Activated B cell treated with CpG ODN at 0.5 μM for 24 hours (primary cell): ENCODE measurements at regions not wholly inside any gene's neighbourhood (a gene's known extent, or its start where the extent isn't known, plus 50 kb on each side); places are given as distances from the start of the nearest gene placed in this dataset.

Source experiments
- ATAC-seq: fragments of 200-7000 bp; cut with Tn5 transposase; one replicate; pipeline ENCODE4 v1.10.0; 2021; ENCODE audit warnings: low read depth, mild to moderate bottlenecking, moderate library complexity
- CTCF ChIA-PET: fragments of 350-600 bp; sonication (Branson Sonifier 250); formaldehyde crosslinking; loops from one replicate; lab custom pipeline; 2021; ENCODE audit warnings: antibody characterized with exemption; lab: Charles Lee
- POLR2A ChIA-PET: fragments of 350-600 bp; sonication (Branson Sonifier 250); formaldehyde crosslinking; loops from one replicate; lab custom pipeline; 2021; ENCODE audit warnings: antibody characterized with exemption; lab: Charles Lee
- DNase-seq: peaks from one replicate; pipeline ENCODE4 v3.0.0; 2022
- H3K27ac Mint-ChIP-seq: one replicate; pipeline ENCODE4 v1.8.0; 2020; ENCODE audit warnings: mixed read lengths
- H3K27me3 Mint-ChIP-seq: one replicate; pipeline ENCODE4 v1.8.0; 2021; ENCODE audit warnings: mixed read lengths
- H3K36me3 Mint-ChIP-seq: one replicate; pipeline ENCODE4 v1.8.0; 2021; ENCODE audit warnings: low read depth, mixed read lengths
- H3K4me1 Mint-ChIP-seq: one replicate; pipeline ENCODE4 v1.8.0; 2021; ENCODE audit warnings: mixed read lengths
- H3K4me3 Mint-ChIP-seq: one replicate; pipeline ENCODE4 v1.8.0; 2020; ENCODE audit warnings: mild to moderate bottlenecking, mixed read lengths
- H3K9me3 Mint-ChIP-seq: one replicate; pipeline ENCODE4 v1.8.0; 2020; ENCODE audit warnings: mixed read lengths
- CTCF ChIP-seq: fragments of 200-600 bp; IDR thresholded peaks from one replicate; pipeline ENCODE4 v1.8.0; 2022; ENCODE audit warnings: antibody characterized with exemption, mild to moderate bottlenecking
- intact Hi-C: fragments of 100-400 bp; cut with micrococcal nuclease; formaldehyde crosslinking; loops from one replicate; pipeline ENCODE4 v1.15.1; 2024

- CTCF ChIA-PET = no interaction called here
- ATAC-seq (no peak), DNase-seq (no peak)
- POLR2A ChIA-PET = no interaction called here
- intact Hi-C loops = no loop called here
- Mint-ChIP-seq H3K4me1 (peaks cover 12% of the 10 kb centered on the region), H3K27ac (no peak overlapping the region), H3K4me3 (no peak overlapping the region), H3K9me3 (no peaks in the 10 kb centered on the region), H3K27me3 (no peaks in the 10 kb centered on the region), H3K36me3 (no peaks in the 10 kb centered on the region)
- no peak for TF ChIP-seq CTCF
These were observed 79.5 kb downstream of the SLC25A47 start for GRCh38 chr14:100402631-100403030.

- no peaks in the 10 kb centered on the region for H3K27me3 Mint-ChIP-seq
- intact Hi-C loops = no loop called here
- H3K9me3 Mint-ChIP-seq = no peaks in the 10 kb centered on the region
- H3K27ac Mint-ChIP-seq = no peak overlapping the region
- no peak for DNase-seq
- CTCF ChIA-PET = no interaction called here
- POLR2A ChIA-PET = no interaction called here
- no peak for TF ChIP-seq CTCF
- H3K36me3 Mint-ChIP-seq = no peaks in the 10 kb centered on the region
- peaks cover 12% of the 10 kb centered on the region for H3K4me1 Mint-ChIP-seq
- ATAC-seq = no peak
- H3K4me3 Mint-ChIP-seq = no peak overlapping the region
These were observed 80.0 kb downstream of the SLC25A47 start for GRCh38 chr14:100403105-100403504.

GRCh38 chr14:100403802-100404365 lies 80.7 kb downstream of the SLC25A47 start:
- Mint-ChIP-seq H3K4me1 (peaks cover 12% of the 10 kb centered on the region), H3K9me3 (no peaks in the 10 kb centered on the region), H3K4me3 (no peak overlapping the region), H3K36me3 (no peaks in the 10 kb centered on the region), H3K27me3 (no peaks in the 10 kb centered on the region), H3K27ac (no peak overlapping the region)
- POLR2A ChIA-PET = no interaction called here
- no peak for TF ChIP-seq CTCF
- CTCF ChIA-PET = no interaction called here
- no peak for DNase-seq
- no peak for ATAC-seq
- intact Hi-C loops = no loop called here

- H3K27me3 Mint-ChIP-seq = no peaks in the 10 kb centered on the region
- intact Hi-C loops = no loop called here
- no peak overlapping the region for H3K27ac Mint-ChIP-seq
- CTCF ChIA-PET = no interaction called here
- no peak overlapping the region for H3K4me3 Mint-ChIP-seq
- DNase-seq (no peak), ATAC-seq (no peak)
- H3K36me3 Mint-ChIP-seq = no peaks in the 10 kb centered on the region
- POLR2A ChIA-PET = no interaction called here
- H3K9me3 Mint-ChIP-seq = no peaks in the 10 kb centered on the region
- TF ChIP-seq CTCF = no peak
- H3K4me1 Mint-ChIP-seq = peaks cover 12% of the 10 kb centered on the region
These were observed 81.3 kb downstream of the SLC25A47 start for GRCh38 chr14:100404419-100404818.

- Mint-ChIP-seq H3K27me3 (no peaks in the 10 kb centered on the region), H3K4me3 (no peak overlapping the region), H3K36me3 (no peaks in the 10 kb centered on the region), H3K4me1 (peaks cover 12% of the 10 kb centered on the region), H3K9me3 (no peaks in the 10 kb centered on the region), H3K27ac (no peak overlapping the region)
- POLR2A ChIA-PET = no interaction called here
- CTCF ChIA-PET = no interaction called here
- ATAC-seq (no peak), DNase-seq (no peak)
- no peak for TF ChIP-seq CTCF
- intact Hi-C loops = no loop called here
These were observed 82.8 kb downstream of the SLC25A47 start for GRCh38 chr14:100405760-100406455.
